T-helper 17 cell (primary cell): ENCODE measurements at regions not wholly inside any gene's neighbourhood (a gene's known extent, or its start where the extent isn't known, plus 50 kb on each side); places are given as distances from the start of the nearest gene placed in this dataset.
"Not testable (repeated sequence)": the region's sequence is repeated elsewhere in the genome, so short reads cannot be mapped to it uniquely, and the experiment has no call there.

Source experiments
- ATAC-seq: fragments of 150-1000 bp; cut with Tn5 transposase; 2 replicates; pipeline ENCODE4 v1.10.0; 2021; ENCODE audit warnings: mild to moderate bottlenecking, moderate library complexity
- DNase-seq, 3 donors: peaks; one replicate each; pipeline versions ENCODE4 v3.0.0 to v3.0.0-alpha.2; 2020 to 2021
- H3K9me3 ChIP-seq: one replicate; pipeline ENCODE4 v1.7.0; 2013; ENCODE audit warnings: low read length, mild to moderate bottlenecking; ENCODE audit not compliant: control insufficient read depth, poor library complexity, severe bottlenecking
- H3K27ac Mint-ChIP-seq: one replicate; pipeline ENCODE4 v1.8.0; 2022; ENCODE audit warnings: mild to moderate bottlenecking, moderate library complexity, mixed read lengths
- H3K27me3 Mint-ChIP-seq: one replicate; pipeline ENCODE4 v1.8.0; 2022; ENCODE audit warnings: mixed read lengths
- H3K36me3 Mint-ChIP-seq: one replicate; pipeline ENCODE4 v1.8.0; 2022; ENCODE audit warnings: low read depth, mixed read lengths
- H3K4me1 Mint-ChIP-seq: one replicate; pipeline ENCODE4 v1.8.0; 2022; ENCODE audit warnings: mild to moderate bottlenecking, mixed read lengths
- H3K4me3 Mint-ChIP-seq: one replicate; pipeline ENCODE4 v1.8.0; 2022; ENCODE audit warnings: mild to moderate bottlenecking, moderate library complexity, mixed read lengths

DNA sequence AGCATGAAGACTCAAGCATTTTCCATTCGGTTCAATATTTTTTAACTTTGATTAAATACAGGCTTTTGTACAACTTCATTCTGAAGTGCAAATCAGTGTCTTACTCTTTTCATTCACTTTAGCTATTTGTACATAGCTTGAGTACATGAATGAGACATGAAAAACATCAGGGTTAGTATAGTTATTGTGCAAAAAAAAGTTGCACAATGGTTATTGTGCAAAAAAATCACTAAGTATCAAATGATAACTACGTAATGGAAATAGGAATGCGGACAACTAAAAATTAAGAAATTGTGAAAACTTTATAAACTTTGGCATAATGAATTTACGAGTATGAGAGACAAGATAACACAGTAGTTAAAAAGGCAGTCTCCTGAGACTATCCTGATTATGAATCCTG lies 442.9 kb downstream of the ARL4A start:
- Mint-ChIP-seq H3K4me3 (no peak overlapping the region), H3K4me1 (no peaks in the 10 kb centered on the region), H3K27ac (no peak overlapping the region), H3K36me3 (peaks cover 4% of the 10 kb centered on the region), H3K27me3 (peaks cover 32% of the 10 kb centered on the region)
- no peaks in the 10 kb centered on the region for H3K9me3 ChIP-seq
- DNase-seq, result no peak
- ATAC-seq, result no peak

GRCh38 chr7:13130906-13131305 lies 443.5 kb downstream of the ARL4A start:
- not testable (repeated sequence) for H3K4me3 Mint-ChIP-seq, H3K36me3 Mint-ChIP-seq, H3K4me1 Mint-ChIP-seq, DNase-seq, H3K9me3 ChIP-seq, ATAC-seq, H3K27ac Mint-ChIP-seq
- peaks cover 32% of the 10 kb centered on the region for H3K27me3 Mint-ChIP-seq

DNA sequence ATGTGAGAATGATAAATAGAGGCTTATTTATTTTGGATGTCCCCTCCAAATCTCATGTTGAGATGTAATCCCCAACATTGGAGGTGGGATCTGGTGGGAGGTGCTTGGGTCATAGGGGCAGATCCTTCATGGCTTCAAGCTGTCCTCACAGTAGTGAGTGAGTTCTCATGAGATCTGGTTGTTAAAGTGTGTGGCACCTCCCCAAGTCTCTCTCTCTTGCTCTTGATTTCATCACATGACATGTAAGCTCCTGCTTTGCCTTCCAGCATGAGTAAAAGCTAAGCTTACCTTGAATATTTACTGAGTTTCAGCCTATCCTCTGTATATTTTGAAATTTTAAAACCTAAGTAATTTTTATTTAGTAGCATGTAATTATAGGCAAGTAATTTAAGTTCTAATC lies 444.9 kb downstream of the ARL4A start:
- Mint-ChIP-seq H3K27ac (no peak overlapping the region), H3K4me1 (no peaks in the 10 kb centered on the region)
- no peak for ATAC-seq

DNA sequence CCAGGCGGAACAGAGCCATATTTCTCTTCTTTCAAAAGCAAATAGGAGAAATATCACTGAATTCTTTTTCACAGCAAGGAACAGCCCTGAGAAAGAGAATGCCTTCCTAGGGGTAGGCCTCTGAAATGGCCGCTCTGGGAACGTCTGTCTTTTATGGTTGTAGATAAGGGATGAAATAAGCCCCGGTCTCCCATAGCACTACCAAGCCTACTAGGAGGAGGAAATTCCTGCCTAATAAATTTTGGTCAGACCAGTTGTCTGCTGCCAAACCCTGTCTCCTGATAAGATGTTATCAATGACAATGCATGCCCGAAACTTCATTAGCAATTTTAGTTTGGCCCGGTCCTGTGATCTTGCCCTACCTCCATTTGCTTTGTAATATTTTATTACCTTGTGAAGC lies 448.9 kb downstream of the ARL4A start:
- DNase-seq, H3K27ac Mint-ChIP-seq, ATAC-seq, H3K27me3 Mint-ChIP-seq, H3K4me3 Mint-ChIP-seq, H3K4me1 Mint-ChIP-seq, H3K9me3 ChIP-seq, H3K36me3 Mint-ChIP-seq: not testable (repeated sequence)

More for the DNA sequence above, 444.9 kb downstream of the ARL4A start:
- Mint-ChIP-seq H3K4me3 (no peak overlapping the region), H3K27me3 (peaks cover 32% of the 10 kb centered on the region), H3K36me3 (peaks cover 4% of the 10 kb centered on the region)
- H3K9me3 ChIP-seq, result no peaks in the 10 kb centered on the region
- DNase-seq, result no peak

- ATAC-seq (no peak), DNase-seq (no peak)
- Mint-ChIP-seq H3K36me3 (no peaks in the 10 kb centered on the region), H3K27ac (no peak overlapping the region), H3K27me3 (peaks cover 2% of the 10 kb centered on the region), H3K4me3 (no peak overlapping the region), H3K4me1 (no peaks in the 10 kb centered on the region)
- no peaks in the 10 kb centered on the region for H3K9me3 ChIP-seq
These were observed 452.0 kb downstream of the ARL4A start for GRCh38 chr7:13139436-13139835.

GRCh38 chr7:13144673-13145072 lies 457.2 kb downstream of the ARL4A start:
- DNase-seq, result no peak
- Mint-ChIP-seq H3K4me3 (no peak overlapping the region), H3K36me3 (no peaks in the 10 kb centered on the region), H3K27me3 (peaks cover 5% of the 10 kb centered on the region), H3K4me1 (no peaks in the 10 kb centered on the region), H3K27ac (no peak overlapping the region)
- ATAC-seq, result no peak
- H3K9me3 ChIP-seq, result no peaks in the 10 kb centered on the region

DNA sequence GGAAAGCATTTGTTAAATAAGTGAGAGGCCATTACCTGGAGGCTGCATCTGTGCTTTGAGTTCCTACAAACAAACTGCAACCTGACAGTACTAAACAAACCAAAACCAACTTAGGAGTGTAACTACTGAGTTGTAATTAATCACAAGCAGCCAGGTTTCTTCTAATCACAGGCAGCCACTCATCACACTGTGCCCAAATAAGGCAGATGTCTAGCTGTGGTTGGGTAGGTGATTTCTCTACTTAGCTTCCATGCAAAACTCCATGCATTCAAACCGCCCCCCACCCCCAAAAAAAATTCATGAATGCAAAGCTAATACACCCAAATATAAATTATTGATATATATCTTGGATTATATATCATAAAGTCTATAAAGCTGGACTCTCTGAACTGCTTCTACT lies 461.1 kb downstream of the ARL4A start:
- no peak for ATAC-seq
- no peak overlapping the region for H3K4me3 Mint-ChIP-seq

GRCh38 chr7:13151978-13152377 lies 464.5 kb downstream of the ARL4A start:
- H3K36me3 Mint-ChIP-seq, result no peaks in the 10 kb centered on the region
- H3K4me1 Mint-ChIP-seq, result peaks cover 4% of the 10 kb centered on the region
- H3K4me3 Mint-ChIP-seq, result no peak overlapping the region
- no peaks in the 10 kb centered on the region for H3K27me3 Mint-ChIP-seq
- no peak for DNase-seq
- H3K27ac Mint-ChIP-seq, result no peak overlapping the region
- H3K9me3 ChIP-seq, result no peaks in the 10 kb centered on the region
- ATAC-seq, result no peak

More for the DNA sequence above, 461.1 kb downstream of the ARL4A start:
- Mint-ChIP-seq H3K36me3 (no peaks in the 10 kb centered on the region), H3K27ac (no peak overlapping the region), H3K4me1 (peaks cover 3% of the 10 kb centered on the region), H3K27me3 (peaks cover 5% of the 10 kb centered on the region)
- DNase-seq, result no peak
- no peaks in the 10 kb centered on the region for H3K9me3 ChIP-seq

- Mint-ChIP-seq H3K27me3 (no peaks in the 10 kb centered on the region), H3K4me3 (no peak overlapping the region), H3K4me1 (peaks cover 4% of the 10 kb centered on the region), H3K36me3 (no peaks in the 10 kb centered on the region), H3K27ac (peak overlapping the region; percentile 19)
- DNase-seq (no peak), ATAC-seq (no peak)
- H3K9me3 ChIP-seq, result no peaks in the 10 kb centered on the region
These were observed 465.3 kb downstream of the ARL4A start for GRCh38 chr7:13152755-13153154.

DNA sequence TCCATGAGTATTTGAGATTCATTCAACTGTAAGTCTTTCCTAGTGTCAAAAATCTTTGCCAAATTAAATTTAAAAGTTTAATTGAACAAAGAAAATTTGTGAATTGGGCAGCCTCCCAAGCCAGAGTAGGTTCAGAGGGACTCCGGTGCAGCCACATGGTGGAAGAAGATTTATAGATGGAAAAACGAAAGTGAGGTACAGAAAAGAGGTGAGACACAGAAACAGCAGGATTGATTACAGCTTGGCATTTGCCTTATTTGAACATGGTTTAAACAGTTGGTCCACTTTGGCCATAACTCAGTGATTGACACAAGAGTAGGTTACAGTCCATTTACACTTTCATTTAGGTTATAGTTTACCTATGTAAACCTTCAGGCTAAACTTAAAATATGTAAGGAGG lies 465.8 kb downstream of the ARL4A start:
- Mint-ChIP-seq H3K36me3 (no peaks in the 10 kb centered on the region), H3K27me3 (no peaks in the 10 kb centered on the region), H3K4me1 (peaks cover 4% of the 10 kb centered on the region), H3K4me3 (no peak overlapping the region), H3K27ac (peak overlapping the region; percentile 19)
- DNase-seq (no peak), ATAC-seq (no peak)
- H3K9me3 ChIP-seq, result no peaks in the 10 kb centered on the region

DNA sequence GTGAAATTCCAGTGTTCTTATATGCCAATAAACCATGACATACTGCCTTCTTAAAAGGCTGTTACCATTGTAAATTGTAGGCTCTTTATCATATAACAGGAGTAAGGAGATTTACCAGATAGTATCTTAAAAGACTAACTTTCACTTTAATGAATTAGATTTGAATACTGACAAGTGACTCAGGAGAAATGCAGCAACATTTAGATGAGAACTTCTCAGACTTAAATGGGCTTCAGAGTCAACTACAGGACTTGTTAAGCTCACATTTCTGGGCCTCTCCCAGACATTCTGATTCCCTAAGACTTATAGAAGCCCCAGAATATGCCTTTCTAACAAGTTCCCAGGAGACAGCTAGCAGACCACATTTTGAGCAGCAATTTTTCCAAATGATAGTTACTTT lies 466.3 kb downstream of the ARL4A start:
- Mint-ChIP-seq H3K4me3 (peak overlapping the region; percentile 12), H3K27ac (no peak overlapping the region), H3K36me3 (no peaks in the 10 kb centered on the region), H3K27me3 (no peaks in the 10 kb centered on the region), H3K4me1 (peaks cover 4% of the 10 kb centered on the region)
- no peak for DNase-seq
- H3K9me3 ChIP-seq, result no peaks in the 10 kb centered on the region
- ATAC-seq, result no peak

DNA sequence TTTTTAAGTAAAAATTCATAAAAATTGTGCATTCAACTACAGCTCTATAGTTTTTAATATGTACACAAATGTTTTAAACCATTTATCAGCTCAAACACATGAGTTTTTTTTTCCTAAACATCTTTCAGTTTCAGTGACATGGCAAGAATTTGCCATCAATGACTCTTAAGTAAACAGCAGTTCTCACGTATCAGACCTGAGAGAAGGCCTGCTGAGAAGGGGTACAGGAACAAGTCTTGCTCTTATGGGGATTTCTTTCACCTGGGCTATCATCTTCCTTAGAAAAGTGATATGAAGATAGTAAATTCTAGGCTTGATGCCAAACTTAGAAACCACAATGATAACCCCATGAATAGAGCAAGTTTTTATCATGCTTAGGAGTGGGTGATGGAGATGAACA lies 467.8 kb downstream of the ARL4A start:
- Mint-ChIP-seq H3K4me3 (no peak overlapping the region), H3K27ac (peak overlapping the region; percentile 61), H3K4me1 (peaks cover 4% of the 10 kb centered on the region), H3K27me3 (peaks cover 8% of the 10 kb centered on the region), H3K36me3 (no peaks in the 10 kb centered on the region)
- H3K9me3 ChIP-seq, result no peaks in the 10 kb centered on the region
- DNase-seq, result no peak
- ATAC-seq, result no peak

GRCh38 chr7:13159003-13159402 lies 471.6 kb downstream of the ARL4A start:
- DNase-seq (no peak), ATAC-seq (no peak)
- no peaks in the 10 kb centered on the region for H3K4me1 Mint-ChIP-seq
- no peaks in the 10 kb centered on the region for H3K9me3 ChIP-seq
- H3K27ac Mint-ChIP-seq, result no peak overlapping the region
- no peak overlapping the region for H3K4me3 Mint-ChIP-seq
- H3K27me3 Mint-ChIP-seq, result peaks cover 12% of the 10 kb centered on the region
- no peaks in the 10 kb centered on the region for H3K36me3 Mint-ChIP-seq

DNA sequence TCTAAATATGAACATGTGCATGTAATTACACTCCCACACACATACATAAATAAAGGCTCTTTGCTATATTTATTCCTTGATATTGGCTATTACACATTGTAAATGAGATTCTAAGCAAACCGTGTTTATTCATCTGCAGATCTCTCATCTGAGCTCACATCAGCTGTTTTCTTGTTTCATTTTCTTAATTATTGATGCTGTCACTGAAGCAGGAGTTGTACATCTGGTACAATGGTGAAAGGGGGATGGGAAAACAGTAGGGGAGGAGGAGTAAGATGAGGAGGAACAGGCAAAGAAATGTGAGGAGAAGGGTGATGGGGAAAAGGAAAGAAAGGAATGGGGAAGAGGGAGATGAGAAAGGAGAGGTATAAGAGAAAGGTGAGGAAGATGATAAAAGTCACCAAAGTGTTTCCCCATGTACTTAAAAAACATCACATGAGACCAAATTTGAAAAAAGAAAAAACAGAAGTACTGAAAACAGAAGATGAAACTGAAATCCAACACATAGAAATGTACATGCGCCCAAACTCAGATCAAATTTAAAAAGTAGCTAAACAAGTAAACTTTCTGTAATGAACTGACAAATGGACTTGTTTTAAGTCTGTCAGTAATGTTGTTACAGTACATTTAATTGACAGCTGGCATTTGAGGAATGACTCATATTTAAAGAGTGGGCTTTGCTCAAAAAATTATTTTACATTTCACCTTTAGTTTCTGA lies 472.2 kb downstream of the ARL4A start:
- Mint-ChIP-seq H3K4me3 (no peak overlapping the region), H3K4me1 (no peaks in the 10 kb centered on the region), H3K27ac (no peak overlapping the region), H3K27me3 (peaks cover 19% of the 10 kb centered on the region), H3K36me3 (no peaks in the 10 kb centered on the region)
- no peak for DNase-seq
- no peaks in the 10 kb centered on the region for H3K9me3 ChIP-seq
- ATAC-seq, result no peak
